Progenitor cell of endocrine pancreas (in vitro differentiated cells): ENCODE measurements at regions not wholly inside any gene's neighbourhood (a gene's known extent, or its start where the extent isn't known, plus 50 kb on each side); places are given as distances from the start of the nearest gene placed in this dataset.

Experiments
- DNase-seq: peaks from one replicate; pipeline ENCODE4 v3.0.0; 2021; ENCODE audit warnings: low spot score; ENCODE audit not compliant: unreplicated experiment
- H3K27ac Mint-ChIP-seq: 2 replicates; pipeline ENCODE4 v1.8.0; 2021; ENCODE audit warnings: mild to moderate bottlenecking, moderate library complexity, mixed read lengths
- H3K27me3 Mint-ChIP-seq: 2 replicates; pipeline ENCODE4 v1.8.0; 2021; ENCODE audit warnings: mixed read lengths
- H3K36me3 Mint-ChIP-seq: 2 replicates; pipeline ENCODE4 v1.8.0; 2022; ENCODE audit warnings: mixed read lengths; ENCODE audit not compliant: insufficient read depth
- H3K4me1 Mint-ChIP-seq: 2 replicates; pipeline ENCODE4 v1.8.0; 2021; ENCODE audit warnings: low read depth, mixed read lengths
- H3K4me3 Mint-ChIP-seq: 2 replicates; pipeline ENCODE4 v1.8.0; 2021; ENCODE audit warnings: low read depth, mild to moderate bottlenecking, moderate library complexity, mixed read lengths
- H3K9me3 Mint-ChIP-seq: 2 replicates; pipeline ENCODE4 v1.8.0; 2021; ENCODE audit warnings: low read depth, mixed read lengths
- TF ChIP-seq, protein P1 (sequence below): fragments of 200-600 bp; sonication (generic); IDR thresholded peaks from one replicate; pipeline ENCODE4 v1.5.0; 2021; ENCODE audit warnings: antibody characterized with exemption, mild to moderate bottlenecking; ENCODE audit not compliant: unreplicated experiment

- Mint-ChIP-seq H3K9me3 (no peaks in the 10 kb centered on the region), H3K27ac (no peak overlapping the region), H3K4me3 (no peak overlapping the region), H3K4me1 (peaks cover 18% of the 10 kb centered on the region), H3K36me3 (no peaks in the 10 kb centered on the region), H3K27me3 (peaks cover 58% of the 10 kb centered on the region)
- TF ChIP-seq, protein P1, sequence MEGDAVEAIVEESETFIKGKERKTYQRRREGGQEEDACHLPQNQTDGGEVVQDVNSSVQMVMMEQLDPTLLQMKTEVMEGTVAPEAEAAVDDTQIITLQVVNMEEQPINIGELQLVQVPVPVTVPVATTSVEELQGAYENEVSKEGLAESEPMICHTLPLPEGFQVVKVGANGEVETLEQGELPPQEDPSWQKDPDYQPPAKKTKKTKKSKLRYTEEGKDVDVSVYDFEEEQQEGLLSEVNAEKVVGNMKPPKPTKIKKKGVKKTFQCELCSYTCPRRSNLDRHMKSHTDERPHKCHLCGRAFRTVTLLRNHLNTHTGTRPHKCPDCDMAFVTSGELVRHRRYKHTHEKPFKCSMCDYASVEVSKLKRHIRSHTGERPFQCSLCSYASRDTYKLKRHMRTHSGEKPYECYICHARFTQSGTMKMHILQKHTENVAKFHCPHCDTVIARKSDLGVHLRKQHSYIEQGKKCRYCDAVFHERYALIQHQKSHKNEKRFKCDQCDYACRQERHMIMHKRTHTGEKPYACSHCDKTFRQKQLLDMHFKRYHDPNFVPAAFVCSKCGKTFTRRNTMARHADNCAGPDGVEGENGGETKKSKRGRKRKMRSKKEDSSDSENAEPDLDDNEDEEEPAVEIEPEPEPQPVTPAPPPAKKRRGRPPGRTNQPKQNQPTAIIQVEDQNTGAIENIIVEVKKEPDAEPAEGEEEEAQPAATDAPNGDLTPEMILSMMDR: no peak
- no peak for DNase-seq
These were observed 321.6 kb upstream of the B3GAT1 start for GRCh38 chr11:134733646-134734045.

GRCh38 chr11:134731213-134731961, 319.3 kb upstream of the B3GAT1 start:
- Mint-ChIP-seq H3K9me3 (no peaks in the 10 kb centered on the region), H3K4me1 (peaks cover 17% of the 10 kb centered on the region), H3K4me3 (no peak overlapping the region), H3K27ac (peak overlapping the region; percentile 53), H3K36me3 (no peaks in the 10 kb centered on the region), H3K27me3 (peaks cover 68% of the 10 kb centered on the region)
- TF ChIP-seq, protein P1: no peak
- no peak for DNase-seq

DNA sequence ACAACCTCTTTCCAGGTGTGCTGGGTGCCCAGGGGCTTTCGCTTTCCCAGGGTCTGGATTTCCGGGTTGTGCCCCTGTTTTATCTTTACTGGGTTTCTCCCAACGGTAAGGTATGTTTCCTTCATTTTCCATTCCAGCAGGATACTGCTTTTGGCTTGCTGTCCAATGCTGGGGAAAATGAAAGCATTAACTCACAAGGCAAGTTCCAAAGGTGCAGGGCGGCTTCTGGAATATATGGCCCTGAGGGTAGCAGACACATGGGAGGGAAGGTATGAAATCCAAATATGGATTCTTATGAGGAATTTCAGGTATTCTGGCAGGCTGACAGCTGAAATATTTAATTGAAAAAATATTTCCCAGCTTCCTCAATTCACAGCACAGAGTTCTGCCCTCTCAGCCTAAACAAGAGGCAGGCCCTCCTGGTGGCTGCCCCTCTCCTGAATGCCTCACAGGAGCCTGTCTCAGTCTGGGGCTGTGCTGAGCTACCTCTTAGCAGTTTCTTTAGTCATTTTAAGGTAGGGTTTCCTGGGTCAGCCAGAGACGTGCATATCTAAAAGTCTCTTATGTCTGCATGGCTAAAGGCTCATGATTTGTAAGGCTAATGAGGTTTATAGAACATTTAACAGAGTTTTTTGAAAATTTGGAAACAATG, 318.6 kb upstream of the B3GAT1 start:
- H3K4me3 Mint-ChIP-seq: no peak overlapping the region
- DNase-seq: no peak
- H3K9me3 Mint-ChIP-seq: no peaks in the 10 kb centered on the region
- TF ChIP-seq, protein P1: no peak
- H3K27me3 Mint-ChIP-seq: peaks cover 70% of the 10 kb centered on the region
- peaks cover 15% of the 10 kb centered on the region for H3K4me1 Mint-ChIP-seq
- H3K27ac Mint-ChIP-seq: no peak overlapping the region
- H3K36me3 Mint-ChIP-seq: no peaks in the 10 kb centered on the region

- H3K4me3 Mint-ChIP-seq: no peak overlapping the region
- peaks cover 75% of the 10 kb centered on the region for H3K27me3 Mint-ChIP-seq
- DNase-seq: no peak
- no peaks in the 10 kb centered on the region for H3K36me3 Mint-ChIP-seq
- peaks cover 15% of the 10 kb centered on the region for H3K4me1 Mint-ChIP-seq
- TF ChIP-seq, protein P1: no peak
- H3K9me3 Mint-ChIP-seq: no peaks in the 10 kb centered on the region
- H3K27ac Mint-ChIP-seq: no peak overlapping the region
These were observed 318.1 kb upstream of the B3GAT1 start for GRCh38 chr11:134730101-134730500.

GRCh38 chr11:134728186-134728585, 316.1 kb upstream of the B3GAT1 start:
- Mint-ChIP-seq H3K27me3 (peaks cover 70% of the 10 kb centered on the region), H3K4me1 (peaks cover 14% of the 10 kb centered on the region), H3K36me3 (no peaks in the 10 kb centered on the region), H3K27ac (no peak overlapping the region), H3K4me3 (no peak overlapping the region), H3K9me3 (no peaks in the 10 kb centered on the region)
- TF ChIP-seq, protein P1: no peak
- no peak for DNase-seq
